GM12872 (cell line): ENCODE measurements at regions not wholly inside any gene's neighbourhood (a gene's known extent, or its start where the extent isn't known, plus 50 kb on each side); places are given as distances from the start of the nearest gene placed in this dataset.

ENCODE experiments used
- CTCF ChIP-seq: IDR thresholded peaks from 3 replicates; pipeline ENCODE4 v1.5.1; 2011; ENCODE audit warnings: low read depth, mild to moderate bottlenecking, low read length, moderate library complexity; ENCODE audit not compliant: insufficient read depth

DNA sequence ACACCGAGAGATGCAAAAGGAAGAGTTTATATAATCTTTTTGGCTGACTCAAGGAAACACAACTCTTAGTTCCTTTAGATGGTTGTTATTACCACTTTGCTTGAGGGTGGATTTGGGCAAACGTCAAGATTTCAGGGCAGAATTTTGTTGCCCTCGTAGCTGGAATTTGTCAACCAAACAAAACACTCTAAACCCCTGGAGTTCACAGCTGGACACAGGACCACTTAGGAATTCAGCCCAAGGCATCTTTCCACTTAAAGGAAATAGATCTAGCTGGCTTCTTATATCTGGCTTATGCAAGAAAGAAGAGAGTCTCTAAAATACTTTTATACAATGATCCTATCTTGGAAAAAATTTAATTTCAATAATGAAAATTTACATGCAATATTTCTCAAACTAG lies 237.8 kb upstream of the LRIG3 start:
- TF ChIP-seq CTCF, result no peak

GRCh38 chr12:59155448-59155847 lies 235.1 kb upstream of the LRIG3 start:
- no peak for TF ChIP-seq CTCF

DNA sequence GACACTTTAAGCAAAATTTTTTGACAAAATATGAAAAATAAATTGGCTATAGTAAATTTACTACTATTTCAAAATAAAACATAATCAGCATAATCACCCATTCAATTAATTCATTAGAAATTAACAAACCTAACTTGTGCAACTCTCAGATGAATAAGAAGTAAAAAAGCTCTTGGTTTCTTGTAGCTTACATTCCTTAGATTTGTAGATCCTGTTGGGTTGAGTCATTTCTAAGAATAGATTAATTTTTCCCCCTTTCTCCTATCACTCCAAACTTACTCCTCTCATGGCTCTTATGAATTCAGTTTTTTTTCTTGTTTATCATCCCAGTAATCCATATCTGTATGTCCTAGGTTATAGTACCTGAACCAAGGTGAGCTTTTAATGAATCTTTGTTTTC lies 230.9 kb upstream of the LRIG3 start:
- TF ChIP-seq CTCF, result no peak

GRCh38 chr12:59149995-59150642 lies 229.8 kb upstream of the LRIG3 start:
- peak; percentile 86 for TF ChIP-seq CTCF

DNA sequence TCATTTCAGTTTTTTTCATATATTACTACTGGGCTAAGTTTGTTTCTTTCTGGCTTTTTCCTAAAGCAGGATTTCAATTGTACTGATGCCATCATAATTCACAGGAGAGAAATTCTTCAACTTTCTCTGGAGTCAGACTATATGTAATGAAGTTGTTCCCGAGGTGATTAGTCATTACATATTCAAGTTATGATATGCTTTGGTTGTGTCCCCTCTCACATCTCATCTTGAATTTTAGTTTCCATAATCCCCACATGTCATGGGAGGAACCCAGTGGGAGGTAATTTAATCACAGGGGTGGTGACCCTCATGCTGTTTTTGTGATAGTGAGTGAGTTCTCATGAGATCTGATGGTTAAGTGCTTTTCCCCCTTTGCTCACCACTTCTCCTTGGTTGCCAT lies 227.5 kb upstream of the LRIG3 start:
- TF ChIP-seq CTCF, result no peak

GRCh38 chr12:59142183-59142790 lies 222.0 kb upstream of the LRIG3 start:
- TF ChIP-seq CTCF, result no peak

GRCh38 chr12:59134750-59135149 lies 214.4 kb upstream of the LRIG3 start:
- TF ChIP-seq CTCF, result no peak
